NCI-H2196 (cell line): ENCODE measurements at regions not wholly inside any gene's neighbourhood (a gene's known extent, or its start where the extent isn't known, plus 50 kb on each side); places are given as distances from the start of the nearest gene placed in this dataset.
A peak's percentile ranks its signal among the peaks of the same experiment; 100 is the strongest.
"Not testable (repeated sequence)": the region's sequence is repeated elsewhere in the genome, so short reads cannot be mapped to it uniquely, and the experiment has no call there.

Experiments
- DNase-seq: peaks from one replicate; lab custom pipeline; 2025; ENCODE audit not compliant: unreplicated experiment; lab: John Stamatoyannopoulos, UW

DNA sequence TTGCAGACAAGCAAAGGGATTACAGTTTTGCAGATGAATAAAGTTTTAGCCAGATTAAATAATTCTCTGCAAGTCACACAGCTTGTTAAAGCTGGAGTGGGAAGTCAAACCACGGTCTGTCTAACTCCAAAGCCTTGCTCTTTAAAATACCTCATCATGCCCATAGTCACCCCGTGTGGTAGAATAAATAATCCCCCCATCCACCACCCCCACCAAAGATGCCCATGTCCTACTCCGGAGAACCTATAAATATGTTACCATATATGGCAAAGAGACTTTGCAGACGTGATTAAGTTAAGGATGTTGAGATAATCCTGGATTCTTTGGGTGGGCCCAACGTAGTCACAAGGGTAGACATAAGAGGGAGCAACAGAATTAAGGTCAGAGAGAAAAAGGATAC, 118.7 kb downstream of the BEND2 start:
- DNase-seq = no peak

GRCh38 chrX:18101087-18101486, 119.6 kb downstream of the BEND2 start:
- DNase-seq = no peak

DNA sequence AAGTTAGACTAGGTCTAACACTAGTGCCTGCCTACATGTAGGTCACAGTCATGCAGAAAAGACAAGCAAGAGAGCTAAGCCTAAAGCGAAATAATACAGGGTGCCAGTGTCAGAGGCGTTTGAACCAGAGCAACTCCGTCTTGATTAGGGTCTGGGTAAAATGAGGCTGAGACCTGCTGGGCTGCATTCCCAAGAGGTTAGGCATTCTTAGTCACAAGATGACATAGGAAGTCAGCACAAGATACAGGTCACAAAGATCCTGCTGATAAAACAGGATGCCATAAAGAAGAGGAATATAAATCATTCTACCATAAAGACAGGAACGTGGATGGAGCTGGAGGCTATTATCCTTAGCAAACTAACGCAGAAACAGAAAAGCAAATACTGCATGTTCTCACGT, 120.9 kb downstream of the BEND2 start:
- DNase-seq = no peak

DNA sequence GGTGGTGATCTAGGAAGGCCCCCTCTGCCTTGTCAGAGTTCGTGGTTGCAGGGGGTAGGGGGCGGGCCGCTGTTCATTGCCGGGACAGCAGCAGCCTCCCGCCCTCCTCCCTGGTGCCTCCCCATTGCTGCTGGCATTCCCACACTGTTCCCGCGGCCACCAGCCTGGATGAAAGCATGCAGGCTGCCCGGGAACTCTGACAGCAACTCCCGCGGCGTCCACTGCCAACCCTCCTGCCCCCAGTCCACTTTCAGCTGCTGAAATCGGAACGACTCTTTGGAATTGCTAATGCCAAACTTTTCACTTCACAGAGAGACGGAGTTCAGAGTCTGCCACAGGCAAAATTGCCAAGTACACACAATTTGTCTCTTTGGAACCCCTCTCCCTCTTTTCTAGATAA, 121.9 kb downstream of the BEND2 start:
- no peak for DNase-seq

- no peak for DNase-seq
These were observed 144.3 kb downstream of the BEND2 start for GRCh38 chrX:18076434-18076833.

DNA sequence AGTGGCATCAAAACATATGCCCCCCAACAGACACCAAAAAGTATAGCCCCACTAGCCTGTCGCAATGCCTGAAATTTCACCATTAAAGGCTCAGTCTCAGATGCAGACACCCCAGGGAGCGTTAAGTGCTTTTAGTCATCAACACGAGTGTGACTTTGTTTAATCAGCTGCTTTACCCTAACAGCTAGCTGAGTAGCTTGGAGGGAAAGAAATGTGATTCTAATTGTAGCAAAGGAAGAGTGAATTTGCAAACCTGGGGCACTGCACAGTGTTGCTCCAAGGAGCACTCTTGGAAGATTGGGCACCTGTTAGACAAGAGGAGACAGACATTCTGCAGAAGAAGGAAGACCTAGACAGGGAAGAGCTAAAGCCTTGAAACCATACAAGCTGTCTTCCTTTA, 145.1 kb downstream of the BEND2 start:
- peak; percentile 48 for DNase-seq

- not testable (repeated sequence) for DNase-seq
These were observed 152.6 kb downstream of the BEND2 start for GRCh38 chrX:18068045-18068444.

- no peak for DNase-seq
These were observed 154.7 kb downstream of the BEND2 start for GRCh38 chrX:18065956-18066355.

- DNase-seq = no peak
These were observed 169.0 kb downstream of the BEND2 start for GRCh38 chrX:18051690-18052089.

DNA sequence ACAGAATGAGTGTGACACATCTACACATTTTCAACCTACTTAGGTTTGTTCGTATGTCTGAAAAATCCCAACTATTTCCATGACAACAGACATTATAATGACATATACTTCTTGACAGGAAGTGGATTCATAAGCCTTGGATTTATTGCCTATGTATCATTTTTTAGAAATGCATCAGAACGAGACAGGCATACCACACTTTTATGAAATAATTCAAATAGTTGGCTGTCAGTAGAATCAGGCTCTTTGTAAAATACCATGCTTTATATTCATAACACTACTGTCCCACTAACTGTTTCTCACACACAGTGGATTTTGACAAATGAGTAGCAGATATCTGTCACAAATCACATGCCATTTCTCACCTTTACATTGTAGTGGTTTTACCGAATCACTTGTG, 173.2 kb downstream of the BEND2 start:
- DNase-seq = no peak

GRCh38 chrX:18045436-18045835, 175.2 kb downstream of the BEND2 start:
- no peak for DNase-seq

DNA sequence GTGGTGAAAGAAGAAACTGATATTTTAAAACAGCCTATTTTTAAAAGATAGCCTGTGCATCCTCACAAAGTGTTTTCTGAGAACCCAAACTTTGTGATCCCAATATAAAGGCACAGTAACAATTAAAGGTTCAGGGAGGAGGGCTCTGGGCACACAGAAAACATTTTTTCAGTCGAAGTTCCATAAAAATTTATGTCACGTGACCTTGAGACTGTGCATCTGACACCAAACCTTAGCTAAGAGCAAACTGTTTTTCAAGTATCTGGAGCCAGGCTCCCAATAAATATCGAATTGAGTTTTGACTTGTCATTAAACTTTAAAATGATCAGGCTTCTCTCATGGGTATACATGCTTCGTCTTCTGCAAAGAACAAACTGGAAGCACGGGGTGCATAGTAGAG, 177.9 kb downstream of the BEND2 start:
- DNase-seq = no peak

DNA sequence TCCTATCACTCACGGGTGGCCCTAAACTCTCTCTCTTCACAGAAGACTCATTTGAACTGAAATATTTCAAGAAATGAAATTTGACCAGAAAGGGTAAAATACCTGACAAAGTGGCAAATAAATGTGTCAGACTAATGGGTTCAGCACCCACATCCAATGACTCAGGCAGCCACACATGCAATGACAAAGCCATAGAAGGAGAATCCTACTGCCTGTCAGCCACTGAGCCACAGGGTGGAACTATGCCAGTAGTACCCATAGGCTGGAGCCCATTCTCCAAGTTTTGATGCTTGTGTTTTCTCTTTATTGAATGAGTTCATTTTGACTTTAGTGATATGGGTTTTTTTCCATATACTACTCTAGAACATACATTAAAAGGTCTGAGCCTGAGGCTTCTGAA, 179.0 kb downstream of the BEND2 start:
- no peak for DNase-seq

DNA sequence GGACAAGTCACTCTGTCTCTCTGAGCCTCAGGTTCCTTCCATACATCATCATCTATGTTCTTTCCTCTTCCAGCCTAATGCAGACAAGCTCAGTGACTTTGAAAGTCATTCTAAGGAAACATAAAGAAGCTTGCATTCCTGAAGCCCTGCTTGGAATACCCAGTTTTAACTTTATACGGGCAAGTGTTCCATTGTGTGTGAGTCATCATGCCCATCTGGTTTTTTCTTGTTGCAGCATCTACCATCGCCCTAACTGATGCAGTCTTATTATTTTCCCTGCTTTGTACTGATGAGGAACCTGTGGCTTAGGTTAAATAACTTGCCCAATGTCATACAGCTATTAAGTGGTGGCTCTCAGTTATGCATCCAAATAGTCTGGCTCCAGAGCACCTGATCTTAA, 177.9 kb upstream of the RAI2 start:
- DNase-seq = no peak

GRCh38 chrX:18036394-18036793, 175.3 kb upstream of the RAI2 start:
- DNase-seq = no peak

DNA sequence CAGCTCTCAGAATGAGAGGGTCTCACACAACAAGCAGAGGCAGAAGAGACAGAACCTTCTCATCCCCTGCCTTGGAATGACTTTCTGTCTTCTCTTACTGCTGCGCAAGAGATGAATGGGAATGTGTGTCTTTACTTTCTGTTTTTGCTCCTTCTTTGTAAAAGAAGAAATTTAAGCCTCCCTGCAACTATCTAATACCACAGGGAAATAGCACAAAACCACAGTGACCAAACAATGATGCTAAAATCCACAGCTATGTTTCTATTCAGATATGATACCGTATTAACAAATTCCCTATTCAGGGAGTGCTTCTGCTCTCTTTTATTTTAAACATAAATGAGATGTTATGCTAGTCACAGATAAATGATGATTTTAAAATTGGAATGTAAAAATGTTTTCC, 173.8 kb upstream of the RAI2 start:
- no peak for DNase-seq

DNA sequence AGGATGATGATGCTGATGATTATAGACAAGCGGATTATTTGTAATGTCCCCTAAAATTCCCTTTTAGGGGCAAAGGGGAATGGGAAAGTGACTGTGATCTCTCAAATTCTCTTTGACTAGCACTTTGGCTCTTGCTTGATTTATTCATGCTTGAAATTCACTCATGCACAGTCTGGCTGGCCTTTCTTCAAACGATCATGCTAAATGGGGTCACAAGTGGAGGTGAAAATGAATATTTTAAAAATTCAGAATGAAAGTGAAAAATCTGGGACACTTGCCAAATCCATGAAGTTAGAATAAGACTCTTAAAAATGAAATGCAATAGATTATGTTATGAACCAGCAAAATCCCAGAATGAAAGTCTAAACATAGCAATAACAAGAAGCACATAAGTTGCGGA, 173.4 kb upstream of the RAI2 start:
- no peak for DNase-seq

DNA sequence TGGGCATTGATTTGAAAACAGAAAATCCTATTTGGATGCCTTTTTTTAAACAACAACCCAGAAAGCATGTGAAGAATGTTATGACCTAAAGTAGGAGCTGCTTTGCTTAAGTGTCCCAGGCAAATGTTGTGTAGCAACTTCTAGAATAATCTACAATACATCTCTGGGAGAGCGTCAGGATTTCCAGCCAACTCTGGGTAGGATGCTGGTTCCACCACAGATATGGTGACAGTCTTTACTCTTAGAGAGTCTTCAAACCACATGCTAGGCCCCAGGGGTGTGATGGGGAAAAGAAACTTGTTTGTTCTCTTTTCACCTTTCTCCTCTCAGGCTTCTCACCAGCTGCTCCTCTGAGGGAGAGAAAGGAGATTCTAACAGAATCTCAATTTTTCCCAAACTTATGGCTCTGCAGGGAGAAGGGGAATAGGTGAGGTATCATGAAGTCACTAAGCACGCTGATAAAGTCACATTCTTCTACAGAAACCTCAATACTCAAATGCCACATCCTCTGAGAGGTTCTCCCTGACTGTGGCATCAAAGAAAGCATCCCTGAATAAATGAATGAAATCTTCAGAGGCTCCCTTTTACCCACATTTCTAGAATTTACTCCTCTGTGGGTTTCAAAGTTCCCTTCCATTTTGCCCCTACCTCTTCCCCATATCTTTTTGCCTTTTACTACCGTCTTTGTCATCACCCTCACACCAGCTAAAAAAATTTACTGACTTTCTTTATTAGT, 171.6 kb upstream of the RAI2 start:
- no peak for DNase-seq

- no peak for DNase-seq
These were observed 170.8 kb upstream of the RAI2 start for GRCh38 chrX:18031726-18032375.

- not testable (repeated sequence) for DNase-seq
These were observed 169.6 kb upstream of the RAI2 start for GRCh38 chrX:18030656-18031055.

DNA sequence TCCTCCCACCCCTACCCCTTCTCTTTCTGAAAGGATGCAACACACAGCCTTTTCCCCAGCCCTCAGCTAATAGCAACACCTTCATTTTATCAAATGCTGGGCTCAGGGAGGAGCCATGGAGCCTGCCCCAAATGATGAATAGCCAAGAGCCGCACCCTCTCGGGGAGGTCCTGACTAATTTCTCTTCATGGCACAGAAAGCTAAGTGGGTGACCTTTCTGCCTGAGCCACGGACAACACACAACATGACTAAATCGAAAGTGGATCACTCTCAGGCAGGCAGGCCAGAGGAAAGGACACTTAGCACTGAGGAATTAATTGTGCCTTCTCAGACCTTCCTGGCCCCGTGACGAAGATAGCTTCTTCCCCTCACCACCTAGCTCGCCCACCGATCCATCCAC, 165.1 kb upstream of the RAI2 start:
- no peak for DNase-seq

GRCh38 chrX:18017411-18017810, 156.3 kb upstream of the RAI2 start:
- DNase-seq = no peak

DNA sequence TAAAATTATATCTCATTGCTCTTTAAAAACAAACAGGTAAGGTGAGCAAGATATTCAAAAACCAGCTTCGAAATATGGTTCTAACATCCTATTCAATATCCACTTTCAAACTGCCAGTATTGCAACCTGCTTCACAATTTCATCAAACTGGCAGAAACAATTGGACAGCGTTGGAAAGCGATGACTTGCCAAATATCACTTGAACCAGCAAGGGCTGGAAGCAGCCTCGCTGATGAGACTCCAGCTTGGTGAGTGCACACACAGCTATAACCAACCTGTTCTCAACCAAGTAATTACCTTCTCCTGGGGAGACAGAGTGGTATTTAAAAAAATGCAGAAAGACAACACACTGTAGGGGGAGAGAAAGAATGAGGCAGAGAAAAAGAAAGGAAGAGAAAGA, 155.8 kb upstream of the RAI2 start:
- no peak for DNase-seq
